ENCODE measurements at regions not wholly inside any gene's neighbourhood (a gene's known extent, or its start where the extent isn't known, plus 50 kb on each side); places are given as distances from the start of the nearest gene placed in this dataset.

DNA sequence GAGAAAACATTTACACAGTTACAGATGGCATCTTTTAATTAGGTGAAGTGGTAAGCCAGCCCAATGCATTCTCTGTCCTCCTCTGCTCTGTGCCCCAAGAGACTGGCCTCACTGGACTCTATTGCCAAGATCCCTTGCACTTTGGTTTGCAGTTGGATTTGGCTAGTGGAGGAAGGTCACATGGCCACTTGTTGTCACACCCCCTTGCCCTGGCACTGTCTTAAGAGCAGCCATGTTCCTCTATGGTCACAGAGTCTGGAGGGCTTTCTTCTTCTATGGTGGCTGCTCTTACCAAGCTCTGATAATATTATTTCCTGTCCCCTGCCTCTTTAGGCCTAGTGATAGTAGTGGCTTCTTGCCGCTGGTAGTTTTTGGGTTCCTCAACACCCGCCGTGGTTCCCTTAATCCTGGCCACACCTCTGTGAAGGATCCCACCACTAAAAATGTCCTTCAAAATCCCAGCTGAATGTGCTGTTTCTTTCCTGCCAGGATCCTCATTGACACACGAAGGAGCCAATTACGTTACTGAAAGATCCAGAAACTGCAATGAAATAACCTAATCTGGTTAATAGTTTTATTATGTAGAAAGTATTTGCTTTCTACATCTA is 111.1 kb downstream of the CDC42EP3 start:
- H3K9ac ChIP-seq: no peak overlapping the region
- H3K4me2 ChIP-seq: no peak overlapping the region
- no peak overlapping the region for H3K27ac ChIP-seq
- H3K4me1 ChIP-seq (ENCODE audit: low read depth, poor library complexity, severe bottlenecking): no peaks in the 10 kb centered on the region
- TF ChIP-seq, protein P1, sequence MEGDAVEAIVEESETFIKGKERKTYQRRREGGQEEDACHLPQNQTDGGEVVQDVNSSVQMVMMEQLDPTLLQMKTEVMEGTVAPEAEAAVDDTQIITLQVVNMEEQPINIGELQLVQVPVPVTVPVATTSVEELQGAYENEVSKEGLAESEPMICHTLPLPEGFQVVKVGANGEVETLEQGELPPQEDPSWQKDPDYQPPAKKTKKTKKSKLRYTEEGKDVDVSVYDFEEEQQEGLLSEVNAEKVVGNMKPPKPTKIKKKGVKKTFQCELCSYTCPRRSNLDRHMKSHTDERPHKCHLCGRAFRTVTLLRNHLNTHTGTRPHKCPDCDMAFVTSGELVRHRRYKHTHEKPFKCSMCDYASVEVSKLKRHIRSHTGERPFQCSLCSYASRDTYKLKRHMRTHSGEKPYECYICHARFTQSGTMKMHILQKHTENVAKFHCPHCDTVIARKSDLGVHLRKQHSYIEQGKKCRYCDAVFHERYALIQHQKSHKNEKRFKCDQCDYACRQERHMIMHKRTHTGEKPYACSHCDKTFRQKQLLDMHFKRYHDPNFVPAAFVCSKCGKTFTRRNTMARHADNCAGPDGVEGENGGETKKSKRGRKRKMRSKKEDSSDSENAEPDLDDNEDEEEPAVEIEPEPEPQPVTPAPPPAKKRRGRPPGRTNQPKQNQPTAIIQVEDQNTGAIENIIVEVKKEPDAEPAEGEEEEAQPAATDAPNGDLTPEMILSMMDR (conservative IDR thresholded peaks at IDR 0.05; ENCODE audit: low read depth, low read length): no peak
- no peak overlapping the region for H2AFZ ChIP-seq (ENCODE audit: low read depth)
- no peak overlapping the region for H3K4me3 ChIP-seq (IDR thresholded peaks at IDR 0.05; ENCODE audit: insufficient read depth, low read depth, low read length)
- H4K20me1 ChIP-seq (ENCODE audit: insufficient read depth): no peaks in the 10 kb centered on the region
- H3K27me3 ChIP-seq (ENCODE audit: insufficient read depth, low read depth): no peaks in the 10 kb centered on the region
- no peaks in the 10 kb centered on the region for H3K79me2 ChIP-seq (ENCODE audit: insufficient read depth, low read depth)
- H3K36me3 ChIP-seq (ENCODE audit: insufficient read depth): no peaks in the 10 kb centered on the region

DNA sequence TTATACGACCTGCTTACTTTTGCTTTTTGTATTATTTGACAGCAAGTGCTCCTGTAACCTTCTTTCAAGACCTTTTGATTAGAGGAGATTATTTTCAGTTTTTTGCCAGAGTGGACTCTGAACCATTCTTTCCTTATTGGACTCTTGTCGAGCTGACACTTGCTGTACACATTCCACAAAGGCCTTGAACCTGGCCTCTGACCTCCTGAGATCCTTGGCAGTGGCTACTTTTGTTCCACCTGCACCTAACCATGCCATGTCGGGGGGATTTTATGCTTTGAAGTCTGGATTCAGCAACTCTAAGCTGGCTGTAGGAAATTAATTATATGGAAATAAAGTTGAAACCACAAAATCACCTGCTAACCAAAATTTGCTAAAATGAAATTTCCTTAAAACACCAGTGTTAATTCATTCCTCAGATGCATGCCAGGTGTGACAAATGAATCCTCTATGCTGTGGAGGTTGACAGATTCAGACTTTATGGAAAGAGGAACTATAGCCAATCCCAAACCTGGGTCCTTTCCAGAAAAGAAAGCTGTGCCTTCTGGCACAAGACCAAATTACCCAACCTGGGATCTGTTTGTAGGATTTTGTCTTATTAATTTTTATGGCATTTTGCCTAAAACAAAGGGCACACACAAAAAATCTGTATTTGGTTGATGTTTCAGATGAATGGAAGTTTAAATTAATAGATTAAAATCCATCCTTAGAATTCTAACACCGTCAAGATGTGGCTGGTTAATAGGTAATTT is 110.4 kb downstream of the CDC42EP3 start:
- Histone ChIP-seq H3K9ac (no peak overlapping the region), H3K4me3 (IDR thresholded peaks at IDR 0.05; ENCODE audit: insufficient read depth, low read depth, low read length) (no peak overlapping the region), H3K27me3 (ENCODE audit: insufficient read depth, low read depth) (no peaks in the 10 kb centered on the region), H2AFZ (ENCODE audit: low read depth) (no peak overlapping the region), H3K4me2 (no peak overlapping the region), H4K20me1 (ENCODE audit: insufficient read depth) (no peaks in the 10 kb centered on the region), H3K36me3 (ENCODE audit: insufficient read depth) (no peaks in the 10 kb centered on the region), H3K4me1 (ENCODE audit: low read depth, poor library complexity, severe bottlenecking) (no peaks in the 10 kb centered on the region), H3K27ac (no peak overlapping the region), H3K79me2 (ENCODE audit: insufficient read depth, low read depth) (no peaks in the 10 kb centered on the region)
- TF ChIP-seq, protein P1 (conservative IDR thresholded peaks at IDR 0.05; ENCODE audit: low read depth, low read length): no peak

DNA sequence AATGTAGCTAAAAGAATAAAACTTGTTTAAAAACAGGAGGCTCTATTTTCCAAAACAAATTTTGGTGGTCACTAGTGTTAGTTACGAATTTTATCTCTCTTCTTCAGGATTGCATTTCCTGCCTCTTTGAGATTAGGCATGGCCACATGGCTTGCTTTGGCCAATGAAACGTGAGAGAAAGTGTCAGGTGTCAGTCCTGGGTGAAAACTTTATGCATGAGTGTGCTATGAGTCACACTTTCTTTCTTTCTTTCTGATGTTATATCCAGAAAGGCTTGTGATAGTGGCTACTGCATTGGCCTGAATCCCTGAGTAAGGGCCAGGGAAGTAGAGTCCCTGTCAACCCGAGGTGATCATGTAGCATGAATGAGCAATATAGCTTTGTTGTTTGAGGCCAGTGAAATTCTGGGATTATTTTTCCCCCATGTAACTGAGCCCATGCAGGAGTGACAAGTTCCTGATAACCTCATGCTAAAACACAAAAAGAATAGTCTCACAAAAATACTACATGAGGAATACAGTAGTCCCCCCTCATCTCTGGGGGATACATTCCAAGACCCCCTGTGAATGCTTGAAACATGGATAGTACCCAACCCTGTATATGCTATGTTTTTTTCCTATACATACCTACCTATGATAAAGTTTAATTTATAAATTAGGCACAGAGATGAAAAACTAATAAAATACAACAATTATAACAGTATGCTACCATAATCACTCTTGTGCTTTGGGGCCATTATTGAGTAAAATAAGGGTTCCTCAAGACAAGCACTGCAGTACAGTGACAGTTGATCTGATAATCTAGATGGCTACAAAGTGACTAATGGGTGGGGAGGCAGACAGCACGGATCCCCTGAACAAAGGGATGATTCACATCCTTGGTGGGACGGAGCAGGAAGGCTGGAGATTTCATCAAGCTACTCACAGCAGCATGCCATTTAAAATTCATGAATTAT is 109.5 kb downstream of the CDC42EP3 start:
- no peaks in the 10 kb centered on the region for H3K4me1 ChIP-seq (ENCODE audit: low read depth, poor library complexity, severe bottlenecking)
- no peaks in the 10 kb centered on the region for H4K20me1 ChIP-seq (ENCODE audit: insufficient read depth)
- no peak overlapping the region for H3K4me3 ChIP-seq (IDR thresholded peaks at IDR 0.05; ENCODE audit: insufficient read depth, low read depth, low read length)
- H3K27me3 ChIP-seq (ENCODE audit: insufficient read depth, low read depth): no peaks in the 10 kb centered on the region
- H3K79me2 ChIP-seq (ENCODE audit: insufficient read depth, low read depth): no peaks in the 10 kb centered on the region
- H3K36me3 ChIP-seq (ENCODE audit: insufficient read depth): no peaks in the 10 kb centered on the region
- H2AFZ ChIP-seq (ENCODE audit: low read depth): no peak overlapping the region
- H3K4me2 ChIP-seq: no peak overlapping the region
- TF ChIP-seq, protein P1 (conservative IDR thresholded peaks at IDR 0.05; ENCODE audit: low read depth, low read length): no peak
- H3K9ac ChIP-seq: no peak overlapping the region
- H3K27ac ChIP-seq: no peak overlapping the region

DNA sequence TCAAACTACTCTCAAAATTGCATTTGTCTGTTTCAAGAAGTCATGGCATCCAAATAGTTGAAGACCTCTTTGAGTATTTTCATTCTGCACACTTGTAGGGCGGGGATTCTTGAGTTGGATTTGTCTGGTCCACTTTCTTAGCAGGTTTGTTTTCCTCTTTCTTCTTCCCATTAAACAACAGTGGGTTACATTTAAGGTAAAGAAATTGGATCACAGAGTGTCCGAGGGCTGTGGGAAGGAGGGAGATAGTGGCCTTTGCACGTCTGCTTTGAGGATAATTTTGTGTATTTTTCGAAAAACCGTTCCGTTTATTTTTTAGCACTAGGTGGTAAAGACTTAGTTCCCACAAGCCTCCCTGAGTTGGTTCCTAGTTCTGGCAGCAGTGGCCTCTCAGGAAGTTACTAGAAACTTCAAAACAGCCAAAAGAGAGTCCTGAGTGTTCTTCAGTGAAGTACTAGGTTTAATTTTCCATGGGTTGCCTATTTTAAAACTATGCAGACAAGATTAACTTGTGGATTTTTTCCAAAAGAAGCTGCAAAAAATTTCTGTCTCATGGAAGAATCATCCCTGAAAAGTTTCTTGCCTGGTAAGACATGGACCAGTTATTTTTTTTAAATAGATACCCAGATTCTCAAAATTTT is 107.9 kb downstream of the CDC42EP3 start:
- Histone ChIP-seq H3K4me3 (IDR thresholded peaks at IDR 0.05; ENCODE audit: insufficient read depth, low read depth, low read length) (no peak overlapping the region), H3K27me3 (ENCODE audit: insufficient read depth, low read depth) (no peaks in the 10 kb centered on the region), H3K36me3 (ENCODE audit: insufficient read depth) (no peaks in the 10 kb centered on the region), H3K79me2 (ENCODE audit: insufficient read depth, low read depth) (no peaks in the 10 kb centered on the region), H3K4me1 (ENCODE audit: low read depth, poor library complexity, severe bottlenecking) (no peaks in the 10 kb centered on the region), H4K20me1 (ENCODE audit: insufficient read depth) (no peaks in the 10 kb centered on the region), H3K4me2 (no peak overlapping the region), H3K9ac (no peak overlapping the region), H2AFZ (ENCODE audit: low read depth) (no peak overlapping the region), H3K27ac (no peak overlapping the region)
- TF ChIP-seq, protein P1 (conservative IDR thresholded peaks at IDR 0.05; ENCODE audit: low read depth, low read length): no peak
